ENCODE measurements at regions not wholly inside any gene's neighbourhood (a gene's known extent, or its start where the extent isn't known, plus 50 kb on each side); places are given as distances from the start of the nearest gene placed in this dataset.
"Not testable (repeated sequence)": the region's sequence is repeated elsewhere in the genome, so short reads cannot be mapped to it uniquely, and the experiment has no call there.

- WGBS, 2 donors = 72 to 83% methylated on average over 3 to 4 of the region's 8 CpGs
- DNase-seq; intact Hi-C loops (cut with DNase I): not testable (repeated sequence)
These were observed 133.2 kb downstream of the POTEB start for GRCh38 chr15:21744245-21744915.

GRCh38 chr15:21742067-21742466 is 135.5 kb downstream of the POTEB start:
- intact Hi-C loops (cut with DNase I); DNase-seq: not testable (repeated sequence)

More at GRCh38 chr15:21744245-21744915, 133.2 kb downstream of the POTEB start:
- not testable (repeated sequence) for H3K4me3 ChIP-seq (ENCODE audit: low read length in 2 of 2); H3K36me3 ChIP-seq (ENCODE audit: control insufficient read depth in 1 of 2, insufficient read depth in 2 of 2, low read length in 1 of 2); H3K4me1 ChIP-seq (ENCODE audit: control insufficient read depth in 1 of 2, insufficient read depth in 2 of 2, low read length in 2 of 2); H3K27ac ChIP-seq (ENCODE audit: low read depth in 1 of 2, low read length in 2 of 2); ATAC-seq (ENCODE audit: low FRiP score); H3K27me3 ChIP-seq (ENCODE audit: control insufficient read depth in 1 of 2, insufficient read depth in 2 of 2, low read length in 1 of 2); H3K9me3 ChIP-seq (ENCODE audit: control insufficient read depth, low read length)

GRCh38 chr15:21738003-21738402 is 139.5 kb downstream of the POTEB start:
- H3K9me3 ChIP-seq (ENCODE audit: control insufficient read depth, low read length); H3K27ac ChIP-seq (ENCODE audit: low read depth in 1 of 2, low read length in 2 of 2); ATAC-seq (ENCODE audit: low FRiP score); H3K4me1 ChIP-seq (ENCODE audit: control insufficient read depth in 1 of 2, insufficient read depth in 2 of 2, low read length in 2 of 2); DNase-seq; H3K36me3 ChIP-seq (ENCODE audit: control insufficient read depth in 1 of 2, insufficient read depth in 2 of 2, low read length in 1 of 2); intact Hi-C loops (cut with DNase I); H3K4me3 ChIP-seq (ENCODE audit: low read length in 2 of 2); H3K27me3 ChIP-seq (ENCODE audit: control insufficient read depth in 1 of 2, insufficient read depth in 2 of 2, low read length in 1 of 2): not testable (repeated sequence)
- no CpG with 5 or more reads among the region's 7 CpGs for WGBS, 2 donors

More at GRCh38 chr15:21742067-21742466, 135.5 kb downstream of the POTEB start:
- not testable (repeated sequence) for H3K27me3 ChIP-seq (ENCODE audit: control insufficient read depth in 1 of 2, insufficient read depth in 2 of 2, low read length in 1 of 2); H3K4me1 ChIP-seq (ENCODE audit: control insufficient read depth in 1 of 2, insufficient read depth in 2 of 2, low read length in 2 of 2); H3K27ac ChIP-seq (ENCODE audit: low read depth in 1 of 2, low read length in 2 of 2); H3K36me3 ChIP-seq (ENCODE audit: control insufficient read depth in 1 of 2, insufficient read depth in 2 of 2, low read length in 1 of 2); H3K9me3 ChIP-seq (ENCODE audit: control insufficient read depth, low read length); ATAC-seq (ENCODE audit: low FRiP score); H3K4me3 ChIP-seq (ENCODE audit: low read length in 2 of 2)
- 84 to 93% methylated on average over 3 to 9 of the region's 16 CpGs for WGBS, 2 donors

GRCh38 chr15:21736443-21736842 is 141.1 kb downstream of the POTEB start:
- H3K9me3 ChIP-seq (ENCODE audit: control insufficient read depth, low read length); H3K4me1 ChIP-seq (ENCODE audit: control insufficient read depth in 1 of 2, insufficient read depth in 2 of 2, low read length in 2 of 2); intact Hi-C loops (cut with DNase I); H3K27ac ChIP-seq (ENCODE audit: low read depth in 1 of 2, low read length in 2 of 2); ATAC-seq (ENCODE audit: low FRiP score); DNase-seq; H3K4me3 ChIP-seq (ENCODE audit: low read length in 2 of 2); H3K27me3 ChIP-seq (ENCODE audit: control insufficient read depth in 1 of 2, insufficient read depth in 2 of 2, low read length in 1 of 2); H3K36me3 ChIP-seq (ENCODE audit: control insufficient read depth in 1 of 2, insufficient read depth in 2 of 2, low read length in 1 of 2): not testable (repeated sequence)
- no CpG with 5 or more reads among the region's 3 CpGs for WGBS, 2 donors

- not testable (repeated sequence) for ATAC-seq (ENCODE audit: low FRiP score); H3K27me3 ChIP-seq (ENCODE audit: control insufficient read depth in 1 of 2, insufficient read depth in 2 of 2, low read length in 1 of 2)
- WGBS, 2 donors = no CpG with 5 or more reads among the region's 1 CpG
These were observed 141.7 kb downstream of the POTEB start for GRCh38 chr15:21735837-21736236.

GRCh38 chr15:21735368-21735767 is 142.2 kb downstream of the POTEB start:
- DNase-seq; H3K27ac ChIP-seq (ENCODE audit: low read depth in 1 of 2, low read length in 2 of 2); intact Hi-C loops (cut with DNase I): not testable (repeated sequence)

More at GRCh38 chr15:21735837-21736236, 141.7 kb downstream of the POTEB start:
- H3K4me1 ChIP-seq (ENCODE audit: control insufficient read depth in 1 of 2, insufficient read depth in 2 of 2, low read length in 2 of 2); H3K27ac ChIP-seq (ENCODE audit: low read depth in 1 of 2, low read length in 2 of 2); H3K36me3 ChIP-seq (ENCODE audit: control insufficient read depth in 1 of 2, insufficient read depth in 2 of 2, low read length in 1 of 2); intact Hi-C loops (cut with DNase I); DNase-seq; H3K9me3 ChIP-seq (ENCODE audit: control insufficient read depth, low read length); H3K4me3 ChIP-seq (ENCODE audit: low read length in 2 of 2): not testable (repeated sequence)

GRCh38 chr15:21731496-21731895 is 146.0 kb downstream of the POTEB start:
- WGBS, 2 donors = no CpG with 5 or more reads among the region's 5 CpGs
- H3K9me3 ChIP-seq (ENCODE audit: control insufficient read depth, low read length); H3K27ac ChIP-seq (ENCODE audit: low read depth in 1 of 2, low read length in 2 of 2); H3K4me3 ChIP-seq (ENCODE audit: low read length in 2 of 2); H3K4me1 ChIP-seq (ENCODE audit: control insufficient read depth in 1 of 2, insufficient read depth in 2 of 2, low read length in 2 of 2); DNase-seq; ATAC-seq (ENCODE audit: low FRiP score); H3K36me3 ChIP-seq (ENCODE audit: control insufficient read depth in 1 of 2, insufficient read depth in 2 of 2, low read length in 1 of 2); H3K27me3 ChIP-seq (ENCODE audit: control insufficient read depth in 1 of 2, insufficient read depth in 2 of 2, low read length in 1 of 2); intact Hi-C loops (cut with DNase I): not testable (repeated sequence)

More at GRCh38 chr15:21735368-21735767, 142.2 kb downstream of the POTEB start:
- H3K27me3 ChIP-seq (ENCODE audit: control insufficient read depth in 1 of 2, insufficient read depth in 2 of 2, low read length in 1 of 2); H3K4me3 ChIP-seq (ENCODE audit: low read length in 2 of 2); H3K9me3 ChIP-seq (ENCODE audit: control insufficient read depth, low read length); ATAC-seq (ENCODE audit: low FRiP score); H3K36me3 ChIP-seq (ENCODE audit: control insufficient read depth in 1 of 2, insufficient read depth in 2 of 2, low read length in 1 of 2); H3K4me1 ChIP-seq (ENCODE audit: control insufficient read depth in 1 of 2, insufficient read depth in 2 of 2, low read length in 2 of 2): not testable (repeated sequence)
- no CpG with 5 or more reads among the region's 7 CpGs for WGBS, 2 donors

- H3K36me3 ChIP-seq (ENCODE audit: control insufficient read depth in 1 of 2, insufficient read depth in 2 of 2, low read length in 1 of 2); H3K27me3 ChIP-seq (ENCODE audit: control insufficient read depth in 1 of 2, insufficient read depth in 2 of 2, low read length in 1 of 2); ATAC-seq (ENCODE audit: low FRiP score); DNase-seq; intact Hi-C loops (cut with DNase I); H3K27ac ChIP-seq (ENCODE audit: low read depth in 1 of 2, low read length in 2 of 2); H3K4me1 ChIP-seq (ENCODE audit: control insufficient read depth in 1 of 2, insufficient read depth in 2 of 2, low read length in 2 of 2); H3K4me3 ChIP-seq (ENCODE audit: low read length in 2 of 2); H3K9me3 ChIP-seq (ENCODE audit: control insufficient read depth, low read length): not testable (repeated sequence)
- no CpG with 5 or more reads among the region's 19 CpGs for WGBS, 2 donors
These were observed 146.8 kb downstream of the POTEB start for GRCh38 chr15:21730427-21731405.

Measured in aorta (tissue), 5 donors.